Fibroblast of lung (primary cell): ENCODE measurements at regions not wholly inside any gene's neighbourhood (a gene's known extent, or its start where the extent isn't known, plus 50 kb on each side); places are given as distances from the start of the nearest gene placed in this dataset.

Experiments used
- DNase-seq, 2 donors: peaks; one replicate each; pipeline versions ENCODE4 v3.0.0 to v3.0.0-alpha.2; 2010; ENCODE audit warnings: low read depth in 2 of 2
- H2AFZ ChIP-seq: 2 replicates; pipeline ENCODE4 v1.5.1; 2012; ENCODE audit warnings: low read length, control low read depth, inconsistent platforms
- H3K27ac ChIP-seq: 2 replicates; pipeline ENCODE4 v1.5.1; 2011; ENCODE audit warnings: low read length, control low read depth; ENCODE audit not compliant: insufficient read depth
- H3K27me3 ChIP-seq: 2 replicates; pipeline ENCODE4 v1.5.1; 2011; ENCODE audit warnings: mild to moderate bottlenecking, low read length; ENCODE audit not compliant: control insufficient read depth, insufficient read depth
- H3K36me3 ChIP-seq: 2 replicates; pipeline ENCODE4 v1.5.1; 2011; ENCODE audit warnings: low read length; ENCODE audit not compliant: control insufficient read depth, insufficient read depth
- H3K4me1 ChIP-seq: 2 replicates; pipeline ENCODE4 v1.5.1; 2011; ENCODE audit warnings: low read length; ENCODE audit not compliant: control insufficient read depth, insufficient read depth; ENCODE audit errors: extremely low read depth
- H3K4me2 ChIP-seq: 2 replicates; pipeline ENCODE4 v1.5.1; 2011; ENCODE audit warnings: low read length, control low read depth; ENCODE audit not compliant: insufficient read depth; ENCODE audit errors: extremely low read depth
- H3K4me3 ChIP-seq, 4 experiments: fragments of 200-600 bp in 1 of 4; sonication (generic) in 1 of 4; replicated peaks in 1 of 4; 2 replicates each; pipeline ENCODE4 v1.5.1; 2011 to 2016; ENCODE audit warnings: low read length in 4 of 4, low read depth in 3 of 4, mild to moderate bottlenecking in 3 of 4, control low read depth in 2 of 4, inconsistent platforms in 1 of 4, mixed read lengths in 1 of 4; ENCODE audit not compliant: insufficient read depth in 1 of 4; ENCODE audit errors: control extremely low read depth in 1 of 4
- H3K79me2 ChIP-seq: 2 replicates; pipeline ENCODE4 v1.5.1; 2012; ENCODE audit warnings: mild to moderate bottlenecking, low read length, inconsistent platforms; ENCODE audit not compliant: control insufficient read depth, insufficient read depth
- H3K9ac ChIP-seq: 2 replicates; pipeline ENCODE4 v1.5.1; 2011; ENCODE audit warnings: mild to moderate bottlenecking, low read length, control low read depth; ENCODE audit not compliant: insufficient read depth
- H3K9me3 ChIP-seq: 2 replicates; pipeline ENCODE4 v1.5.1; 2012; ENCODE audit warnings: low read depth, low read length; ENCODE audit not compliant: control insufficient read depth, insufficient read depth
- H4K20me1 ChIP-seq: 2 replicates; pipeline ENCODE4 v1.5.1; 2011; ENCODE audit warnings: low read length; ENCODE audit not compliant: control insufficient read depth, insufficient read depth; ENCODE audit errors: extremely low read depth
- EZH2 ChIP-seq: IDR thresholded peaks from 2 replicates; pipeline ENCODE4 v1.5.1; 2012; ENCODE audit warnings: low read length, control low read depth, mild to moderate bottlenecking; ENCODE audit errors: missing control alignments
- TF ChIP-seq, protein P1 (sequence below), 2 donors: IDR thresholded peaks in 1 of 2; conservative IDR thresholded peaks in 1 of 2; 1 replicate in 1 of 2; 2 replicates in 1 of 2; pipeline ENCODE4 v1.5.1; 2011 to 2012; ENCODE audit warnings: low read length in 2 of 2, control low read depth in 1 of 2, inconsistent platforms in 1 of 2, low read depth in 1 of 2, mild to moderate bottlenecking in 1 of 2

GRCh38 chr22:27173530-27173929, 516.1 kb downstream of the MIAT start:
- Histone ChIP-seq H3K27ac (no peak overlapping the region), H3K4me3 (no peak overlapping the region), H3K36me3 (no peaks in the 10 kb centered on the region), H3K4me1 (peaks cover 6% of the 10 kb centered on the region), H3K9ac (no peak overlapping the region), H3K27me3 (peaks cover 6% of the 10 kb centered on the region), H2AFZ (no peak overlapping the region), H3K4me2 (no peak overlapping the region), H3K9me3 (no peaks in the 10 kb centered on the region), H3K79me2 (no peaks in the 10 kb centered on the region), H4K20me1 (no peaks in the 10 kb centered on the region)
- DNase-seq, result no peak
- TF ChIP-seq, protein P1, sequence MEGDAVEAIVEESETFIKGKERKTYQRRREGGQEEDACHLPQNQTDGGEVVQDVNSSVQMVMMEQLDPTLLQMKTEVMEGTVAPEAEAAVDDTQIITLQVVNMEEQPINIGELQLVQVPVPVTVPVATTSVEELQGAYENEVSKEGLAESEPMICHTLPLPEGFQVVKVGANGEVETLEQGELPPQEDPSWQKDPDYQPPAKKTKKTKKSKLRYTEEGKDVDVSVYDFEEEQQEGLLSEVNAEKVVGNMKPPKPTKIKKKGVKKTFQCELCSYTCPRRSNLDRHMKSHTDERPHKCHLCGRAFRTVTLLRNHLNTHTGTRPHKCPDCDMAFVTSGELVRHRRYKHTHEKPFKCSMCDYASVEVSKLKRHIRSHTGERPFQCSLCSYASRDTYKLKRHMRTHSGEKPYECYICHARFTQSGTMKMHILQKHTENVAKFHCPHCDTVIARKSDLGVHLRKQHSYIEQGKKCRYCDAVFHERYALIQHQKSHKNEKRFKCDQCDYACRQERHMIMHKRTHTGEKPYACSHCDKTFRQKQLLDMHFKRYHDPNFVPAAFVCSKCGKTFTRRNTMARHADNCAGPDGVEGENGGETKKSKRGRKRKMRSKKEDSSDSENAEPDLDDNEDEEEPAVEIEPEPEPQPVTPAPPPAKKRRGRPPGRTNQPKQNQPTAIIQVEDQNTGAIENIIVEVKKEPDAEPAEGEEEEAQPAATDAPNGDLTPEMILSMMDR (conservative IDR thresholded peaks at IDR 0.05 in 1 of 2, IDR thresholded peaks at IDR 0.05 in 1 of 2; ENCODE audit: low read depth in 1 of 2, low read length in 2 of 2), result no peak
- TF ChIP-seq EZH2, result no peak

GRCh38 chr22:27175021-27175838, 517.8 kb downstream of the MIAT start:
- Histone ChIP-seq H3K36me3 (no peaks in the 10 kb centered on the region), H3K9me3 (no peaks in the 10 kb centered on the region), H3K9ac (no peak overlapping the region), H3K79me2 (no peaks in the 10 kb centered on the region), H3K4me3 (no peak overlapping the region), H2AFZ (no peak overlapping the region), H4K20me1 (no peaks in the 10 kb centered on the region), H3K4me2 (no peak overlapping the region), H3K27me3 (peaks cover 6% of the 10 kb centered on the region), H3K27ac (no peak overlapping the region), H3K4me1 (peaks cover 3% of the 10 kb centered on the region)
- TF ChIP-seq EZH2, result no peak
- TF ChIP-seq, protein P1 (conservative IDR thresholded peaks at IDR 0.05 in 1 of 2, IDR thresholded peaks at IDR 0.05 in 1 of 2; ENCODE audit: low read depth in 1 of 2, low read length in 2 of 2), result no peak
- no peak for DNase-seq

DNA sequence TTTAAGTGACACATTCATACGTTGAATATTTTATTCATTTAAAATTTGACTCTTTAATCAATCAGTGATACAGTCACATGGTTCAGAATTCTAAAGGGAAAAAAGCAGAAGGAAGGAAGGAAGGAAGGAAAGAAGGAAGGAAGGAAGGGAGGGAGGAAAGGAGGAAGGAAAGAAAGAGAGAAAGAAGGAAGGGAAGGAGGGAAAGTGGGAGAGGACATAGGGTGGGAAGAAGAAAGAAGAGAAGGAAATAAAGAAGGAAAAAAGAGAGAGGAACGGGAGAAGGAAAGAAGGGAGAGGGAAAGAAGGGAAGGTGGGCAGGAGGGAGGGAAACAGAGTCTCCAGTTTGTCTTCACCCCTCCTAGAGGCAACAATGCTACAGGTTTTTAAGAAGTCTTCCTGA, 518.6 kb downstream of the MIAT start:
- H2AFZ ChIP-seq, result no peak overlapping the region
- no peaks in the 10 kb centered on the region for H4K20me1 ChIP-seq
- no peak for DNase-seq
- peaks cover 6% of the 10 kb centered on the region for H3K27me3 ChIP-seq
- H3K79me2 ChIP-seq, result no peaks in the 10 kb centered on the region
- H3K27ac ChIP-seq, result no peak overlapping the region
- H3K36me3 ChIP-seq, result no peaks in the 10 kb centered on the region
- H3K9ac ChIP-seq, result no peak overlapping the region
- no peaks in the 10 kb centered on the region for H3K4me1 ChIP-seq
- H3K9me3 ChIP-seq, result no peaks in the 10 kb centered on the region
- H3K4me3 ChIP-seq, result no peak overlapping the region
- no peak for TF ChIP-seq EZH2
- TF ChIP-seq, protein P1 (conservative IDR thresholded peaks at IDR 0.05 in 1 of 2, IDR thresholded peaks at IDR 0.05 in 1 of 2; ENCODE audit: low read depth in 1 of 2, low read length in 2 of 2), result no peak
- no peak overlapping the region for H3K4me2 ChIP-seq
